OCI-LY7 (cell line): ENCODE measurements at regions not wholly inside any gene's neighbourhood (a gene's known extent, or its start where the extent isn't known, plus 50 kb on each side); places are given as distances from the start of the nearest gene placed in this dataset.

Source experiments
- BruUV-seq: library from RNA; stranded (reverse); fragments of 400-500 nt; replicated peaks from 2 replicates; lab custom pipeline; 2021; lab: Mats Ljungman, UMichigan
- CTCF ChIA-PET: fragments of 300-600 bp; sonication (Branson Sonifier 250); formaldehyde crosslinking; loops from one replicate; lab custom pipeline; 2022; ENCODE audit warnings: antibody characterized with exemption; ENCODE audit not compliant: unreplicated experiment; lab: Charles Lee
- POLR2A ChIA-PET: fragments of 300-600 bp; sonication (Branson Sonifier 250); formaldehyde crosslinking; loops from one replicate; lab custom pipeline; 2022; ENCODE audit warnings: antibody characterized with exemption; lab: Charles Lee
- DNase-seq: peaks from one replicate; pipeline ENCODE4 v3.0.0-alpha.2; 2015; ENCODE audit warnings: low spot score
- H2AFZ ChIP-seq: fragments of 200-600 bp; sonication (generic), shearing (Covaris generic); 2 replicates; pipeline ENCODE4 v1.6.1; 2014; ENCODE audit warnings: mild to moderate bottlenecking, antibody characterized with exemption, low read length, moderate library complexity
- H3K27ac ChIP-seq: fragments of 200-600 bp; sonication (generic); 2 replicates; pipeline ENCODE4 v1.5.1; 2014; ENCODE audit warnings: mixed run types, low read depth, mild to moderate bottlenecking, moderate library complexity, low read length, inconsistent platforms; ENCODE audit not compliant: poor library complexity, severe bottlenecking
- H3K36me3 ChIP-seq: fragments of 200-600 bp; sonication (generic); 2 replicates; pipeline ENCODE4 v1.6.1; 2014; ENCODE audit warnings: mild to moderate bottlenecking, antibody characterized with exemption, low read length, moderate library complexity, mixed read lengths; ENCODE audit not compliant: insufficient read depth
- H3K4me1 ChIP-seq: fragments of 200-600 bp; sonication (generic); 2 replicates; pipeline ENCODE4 v1.5.1; 2014; ENCODE audit warnings: mild to moderate bottlenecking, low read length; ENCODE audit not compliant: insufficient read depth, poor library complexity, severe bottlenecking
- H3K4me2 ChIP-seq: fragments of 200-600 bp; sonication (generic); 2 replicates; pipeline ENCODE4 v1.6.1; 2014; ENCODE audit warnings: mild to moderate bottlenecking, low read length
- H3K4me3 ChIP-seq: fragments of 200-600 bp; sonication (generic); 2 replicates; pipeline ENCODE4 v1.5.1; 2014; ENCODE audit warnings: mild to moderate bottlenecking, low read depth, low read length; ENCODE audit not compliant: poor library complexity, severe bottlenecking
- H3K79me2 ChIP-seq: fragments of 200-600 bp; sonication (generic); 2 replicates; pipeline ENCODE4 v1.6.1; 2016; ENCODE audit warnings: low read depth, mild to moderate bottlenecking, low read length, moderate library complexity, mixed read lengths; ENCODE audit not compliant: insufficient read depth
- H3K9me2 ChIP-seq: fragments of 200-600 bp; sonication (generic); 2 replicates; pipeline ENCODE4 v1.6.1; 2016; ENCODE audit warnings: mild to moderate bottlenecking, low read length, mixed read lengths; ENCODE audit not compliant: insufficient read depth
- H3K9me3 ChIP-seq: fragments of 200-600 bp; sonication (generic); 2 replicates; pipeline ENCODE4 v1.6.1; 2014; ENCODE audit warnings: mild to moderate bottlenecking, mixed run types, low read length, mixed read lengths
- H4K20me1 ChIP-seq: fragments of 200-600 bp; sonication (generic); 2 replicates; pipeline ENCODE4 v1.6.1; 2014; ENCODE audit warnings: mild to moderate bottlenecking, antibody characterized with exemption, low read length, moderate library complexity, mixed read lengths; ENCODE audit not compliant: insufficient read depth
- CTCF ChIP-seq: fragments of 200-600 bp; sonication (generic); conservative IDR thresholded peaks from 2 replicates; pipeline ENCODE4 v1.5.1; 2014; ENCODE audit warnings: mild to moderate bottlenecking, antibody characterized with exemption, low read length, moderate library complexity, mixed read lengths
- EZH2phosphoT487 ChIP-seq: fragments of 200-600 bp; sonication (generic); IDR thresholded peaks from 2 replicates; pipeline ENCODE4 v1.6.1; 2018; ENCODE audit warnings: low read depth, borderline replicate concordance, mild to moderate bottlenecking, mixed run types, antibody characterized with exemption, low read length, moderate library complexity, mixed read lengths
- intact Hi-C: fragments of 100-400 bp; cut with micrococcal nuclease; formaldehyde crosslinking; loops from one replicate; pipeline ENCODE4 v1.10.0; 2022; ENCODE audit not compliant: unreplicated experiment

GRCh38 chr6:84511929-84512328 lies 252.5 kb downstream of the TBX18 start:
- POLR2A ChIA-PET = no interaction called here
- TF ChIP-seq CTCF (no peak), EZH2phosphoT487 (no peak)
- Histone ChIP-seq H3K4me3 (no peak overlapping the region), H3K4me1 (no peaks in the 10 kb centered on the region), H3K9me3 (no peaks in the 10 kb centered on the region), H3K36me3 (no peaks in the 10 kb centered on the region), H2AFZ (no peak overlapping the region), H4K20me1 (no peaks in the 10 kb centered on the region), H3K9me2 (no peaks in the 10 kb centered on the region), H3K4me2 (no peak overlapping the region), H3K79me2 (no peaks in the 10 kb centered on the region), H3K27ac (no peak overlapping the region)
- no peak for DNase-seq
- intact Hi-C loops = no loop called here
- CTCF ChIA-PET = no interaction called here
- BruUV-seq = no TSS peak

- no TSS peak for BruUV-seq
- POLR2A ChIA-PET = no interaction called here
Observed at GRCh38 chr6:84508981-84509380, 255.4 kb downstream of the TBX18 start.

GRCh38 chr6:84508334-84508733 lies 256.1 kb downstream of the TBX18 start:
- TF ChIP-seq EZH2phosphoT487 = no peak
- TF ChIP-seq CTCF = no peak
- Histone ChIP-seq H3K36me3 (no peaks in the 10 kb centered on the region), H3K4me1 (no peaks in the 10 kb centered on the region), H3K4me3 (no peak overlapping the region), H3K9me3 (no peaks in the 10 kb centered on the region), H2AFZ (no peak overlapping the region), H3K79me2 (no peaks in the 10 kb centered on the region), H3K9me2 (no peaks in the 10 kb centered on the region), H3K27ac (no peak overlapping the region), H3K4me2 (no peak overlapping the region), H4K20me1 (no peaks in the 10 kb centered on the region)
- BruUV-seq = no TSS peak
- CTCF ChIA-PET = no interaction called here
- POLR2A ChIA-PET = no interaction called here
- DNase-seq = no peak
- intact Hi-C loops = no loop called here

More at GRCh38 chr6:84508981-84509380, 255.4 kb downstream of the TBX18 start:
- no peaks in the 10 kb centered on the region for H4K20me1 ChIP-seq
- no peak overlapping the region for H3K27ac ChIP-seq
- no peaks in the 10 kb centered on the region for H3K4me1 ChIP-seq
- CTCF ChIA-PET = no interaction called here
- no peaks in the 10 kb centered on the region for H3K9me3 ChIP-seq
- H3K4me2 ChIP-seq = no peak overlapping the region
- H3K36me3 ChIP-seq = no peaks in the 10 kb centered on the region
- TF ChIP-seq EZH2phosphoT487 (no peak), CTCF (no peak)
- intact Hi-C loops = no loop called here
- no peaks in the 10 kb centered on the region for H3K79me2 ChIP-seq
- H3K4me3 ChIP-seq = no peak overlapping the region
- DNase-seq = no peak
- H2AFZ ChIP-seq = no peak overlapping the region
- no peaks in the 10 kb centered on the region for H3K9me2 ChIP-seq
